Smooth muscle cell (in vitro differentiated cells): ENCODE measurements at regions not wholly inside any gene's neighbourhood (a gene's known extent, or its start where the extent isn't known, plus 50 kb on each side); places are given as distances from the start of the nearest gene placed in this dataset.

ENCODE experiments used
- DNase-seq: peaks from one replicate; lab custom pipeline; 2025; ENCODE audit not compliant: unreplicated experiment; lab: John Stamatoyannopoulos, UW
- H2AFZ ChIP-seq: fragments of 200-600 bp; sonication (generic); 2 replicates; pipeline ENCODE4 v1.6.0; 2016; ENCODE audit warnings: antibody characterized with exemption, low read depth, mild to moderate bottlenecking
- H3F3A ChIP-seq: fragments of 200-600 bp; sonication (generic); 2 replicates; pipeline ENCODE4 v1.6.0; 2017; ENCODE audit warnings: antibody characterized with exemption, low read depth
- H3K27ac ChIP-seq: fragments of 200-600 bp; sonication (generic); 2 replicates; pipeline ENCODE4 v1.5.1; 2016; ENCODE audit warnings: low read depth, mild to moderate bottlenecking
- H3K27me3 ChIP-seq: fragments of 200-600 bp; sonication (generic); 2 replicates; pipeline ENCODE4 v1.6.1; 2016; ENCODE audit warnings: low read depth, mild to moderate bottlenecking
- H3K36me3 ChIP-seq: fragments of 200-600 bp; sonication (generic); 2 replicates; pipeline ENCODE4 v1.5.1; 2016; ENCODE audit warnings: low read depth
- H3K4me1 ChIP-seq: fragments of 200-600 bp; sonication (generic); 2 replicates; pipeline ENCODE4 v1.5.1; 2016; ENCODE audit warnings: low read depth
- H3K4me2 ChIP-seq: fragments of 200-600 bp; sonication (generic); 2 replicates; pipeline ENCODE4 v1.6.0; 2016; ENCODE audit warnings: mild to moderate bottlenecking
- H3K4me3 ChIP-seq: fragments of 200-600 bp; sonication (generic); 2 replicates; pipeline ENCODE4 v1.5.1; 2016; ENCODE audit warnings: mild to moderate bottlenecking
- H3K79me2 ChIP-seq: fragments of 200-600 bp; sonication (generic); 2 replicates; pipeline ENCODE4 v1.6.0; 2016; ENCODE audit warnings: low read depth, mild to moderate bottlenecking
- H3K9ac ChIP-seq: fragments of 200-600 bp; sonication (generic); 2 replicates; pipeline ENCODE4 v1.6.0; 2016; ENCODE audit warnings: low read depth
- H3K9me3 ChIP-seq: fragments of 200-600 bp; sonication (generic); replicated peaks from 2 replicates; pipeline ENCODE4 v1.5.1; 2016; ENCODE audit warnings: low read depth
- H4K20me1 ChIP-seq: fragments of 200-600 bp; sonication (generic); 2 replicates; pipeline ENCODE4 v1.6.0; 2016; ENCODE audit warnings: low read depth
- WGBS: methylation state at CpG from one replicate; pipeline ENCODE4 v1.1.7; 2016; ENCODE audit warnings: low lambda C conversion rate; 5-methylcytosine and 5-hydroxymethylcytosine counted together
- TF ChIP-seq, protein P1 (sequence below): fragments of 200-600 bp; sonication (generic); IDR thresholded peaks from 2 replicates; pipeline ENCODE4 v1.5.1; 2017; ENCODE audit warnings: borderline replicate concordance, mild to moderate bottlenecking, antibody characterized with exemption; ENCODE audit not compliant: insufficient read depth, poor library complexity, severe bottlenecking

DNA sequence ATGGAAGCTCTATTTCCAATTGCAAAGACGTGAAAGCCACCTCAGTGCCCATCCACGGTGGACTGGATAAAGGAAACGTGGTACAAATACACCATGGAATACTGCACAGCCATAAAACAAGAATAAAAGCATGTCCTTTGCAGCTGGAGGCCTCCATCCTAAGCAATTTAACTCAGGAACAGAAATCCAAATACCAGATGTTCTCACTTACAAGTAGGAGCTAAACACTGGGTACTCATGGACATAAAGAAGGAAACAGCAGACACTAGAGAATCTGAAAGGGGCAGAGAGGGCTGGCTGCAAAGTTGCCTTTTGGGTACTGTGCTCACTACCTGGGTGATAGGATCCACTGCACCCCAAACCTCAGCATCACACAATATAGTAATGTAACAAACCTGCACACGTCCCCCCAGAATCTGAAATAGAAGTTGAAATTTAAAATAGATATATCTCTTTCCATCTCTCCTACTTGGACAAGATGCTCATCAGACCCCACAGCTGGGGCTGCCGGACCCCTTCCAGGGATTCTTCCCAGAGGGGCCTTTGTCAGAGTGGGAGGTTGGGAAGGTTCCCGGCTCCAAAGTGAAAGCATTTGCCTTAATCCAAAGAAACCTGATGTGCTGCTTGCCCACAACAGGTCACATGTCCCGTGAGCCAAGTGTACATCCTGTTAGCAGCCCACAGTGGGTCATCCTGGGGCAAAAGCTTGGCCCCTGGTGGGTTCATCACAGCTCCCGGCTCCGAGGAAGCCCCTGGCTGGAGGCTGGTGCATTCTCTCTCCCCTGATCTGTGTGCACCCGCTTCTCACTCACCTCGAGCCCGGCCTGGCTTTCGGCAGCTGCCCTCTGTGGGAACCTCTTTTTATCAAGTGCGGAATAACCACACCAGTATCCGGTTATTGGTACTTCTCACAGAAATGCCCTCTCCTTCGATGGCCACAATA lies 172.3 kb upstream of the PPP2R2D start:
- H3K79me2 ChIP-seq, result no peaks in the 10 kb centered on the region
- H3K9me3 ChIP-seq, result no peaks in the 10 kb centered on the region
- no peak overlapping the region for H3K4me2 ChIP-seq
- H4K20me1 ChIP-seq, result no peaks in the 10 kb centered on the region
- H3K4me1 ChIP-seq, result peaks cover 5% of the 10 kb centered on the region
- 84% methylated on average over 16 of the region's 16 CpGs for whole genome bisulfite sequencing
- H2AFZ ChIP-seq, result no peak overlapping the region
- TF ChIP-seq, protein P1, sequence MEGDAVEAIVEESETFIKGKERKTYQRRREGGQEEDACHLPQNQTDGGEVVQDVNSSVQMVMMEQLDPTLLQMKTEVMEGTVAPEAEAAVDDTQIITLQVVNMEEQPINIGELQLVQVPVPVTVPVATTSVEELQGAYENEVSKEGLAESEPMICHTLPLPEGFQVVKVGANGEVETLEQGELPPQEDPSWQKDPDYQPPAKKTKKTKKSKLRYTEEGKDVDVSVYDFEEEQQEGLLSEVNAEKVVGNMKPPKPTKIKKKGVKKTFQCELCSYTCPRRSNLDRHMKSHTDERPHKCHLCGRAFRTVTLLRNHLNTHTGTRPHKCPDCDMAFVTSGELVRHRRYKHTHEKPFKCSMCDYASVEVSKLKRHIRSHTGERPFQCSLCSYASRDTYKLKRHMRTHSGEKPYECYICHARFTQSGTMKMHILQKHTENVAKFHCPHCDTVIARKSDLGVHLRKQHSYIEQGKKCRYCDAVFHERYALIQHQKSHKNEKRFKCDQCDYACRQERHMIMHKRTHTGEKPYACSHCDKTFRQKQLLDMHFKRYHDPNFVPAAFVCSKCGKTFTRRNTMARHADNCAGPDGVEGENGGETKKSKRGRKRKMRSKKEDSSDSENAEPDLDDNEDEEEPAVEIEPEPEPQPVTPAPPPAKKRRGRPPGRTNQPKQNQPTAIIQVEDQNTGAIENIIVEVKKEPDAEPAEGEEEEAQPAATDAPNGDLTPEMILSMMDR, result no peak
- no peaks in the 10 kb centered on the region for H3F3A ChIP-seq
- no peak overlapping the region for H3K4me3 ChIP-seq
- H3K27me3 ChIP-seq, result peaks cover 2% of the 10 kb centered on the region
- no peak overlapping the region for H3K27ac ChIP-seq
- H3K9ac ChIP-seq, result no peak overlapping the region
- H3K36me3 ChIP-seq, result no peaks in the 10 kb centered on the region
- no peak for DNase-seq

DNA sequence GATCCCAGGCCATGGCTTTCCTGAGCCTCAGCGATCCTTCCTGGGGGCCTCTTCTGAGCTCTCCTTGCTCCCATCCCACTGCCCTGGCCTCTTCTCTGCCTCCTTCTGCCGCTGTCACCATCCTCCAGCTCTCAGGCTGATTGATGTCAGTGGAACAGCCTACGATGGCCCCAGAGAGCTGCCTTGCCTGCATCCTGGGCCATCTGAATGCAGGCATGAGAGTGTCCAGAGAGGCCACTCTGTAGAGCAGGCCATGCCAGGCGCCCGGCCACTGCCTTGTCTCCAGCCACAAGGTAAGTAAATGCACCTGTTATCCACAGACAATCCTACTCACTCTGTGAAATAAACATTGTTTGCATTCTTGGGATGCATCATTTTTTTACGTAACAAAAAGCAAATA lies 171.4 kb upstream of the PPP2R2D start:
- H3K79me2 ChIP-seq, result no peaks in the 10 kb centered on the region

DNA sequence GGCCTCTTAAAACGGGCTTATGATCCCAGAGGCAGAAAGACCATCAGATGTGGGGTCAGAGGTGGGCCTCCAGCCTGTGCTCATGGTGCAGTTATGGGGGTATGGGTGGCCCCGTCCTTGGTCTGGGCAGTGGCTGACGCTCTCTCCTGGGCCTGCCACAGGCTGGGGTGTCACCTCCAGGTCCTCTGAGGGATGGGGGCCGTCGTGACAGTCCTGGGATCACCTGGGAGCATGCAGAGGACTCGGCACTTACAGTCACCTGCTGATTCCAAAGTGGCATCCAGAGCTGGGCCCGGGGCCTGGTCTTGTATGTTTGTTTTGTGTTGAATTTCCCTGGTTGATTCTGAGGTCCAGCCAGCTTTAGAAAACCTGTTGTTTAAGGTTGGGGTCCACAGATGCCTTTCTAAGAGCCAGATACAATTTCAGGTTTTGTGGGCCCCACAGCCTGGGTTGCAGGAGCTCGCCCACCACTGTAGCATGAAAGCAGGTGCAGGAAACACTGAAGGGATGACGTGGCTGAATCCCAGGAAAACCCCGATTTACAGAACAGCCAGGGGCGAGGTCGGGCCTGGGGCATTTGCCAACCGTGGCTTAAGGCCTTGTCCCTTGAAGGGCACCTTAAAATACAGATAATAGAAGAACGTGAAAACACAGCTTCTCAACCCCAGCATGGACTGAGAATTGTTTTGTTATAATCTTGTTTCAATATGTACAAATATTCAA lies 170.7 kb upstream of the PPP2R2D start:
- Histone ChIP-seq H3K9ac (no peak overlapping the region), H3K27ac (no peak overlapping the region), H3K36me3 (no peaks in the 10 kb centered on the region), H3K27me3 (peaks cover 2% of the 10 kb centered on the region), H2AFZ (no peak overlapping the region), H3K4me1 (peaks cover 5% of the 10 kb centered on the region), H3F3A (no peaks in the 10 kb centered on the region), H3K4me3 (no peak overlapping the region), H4K20me1 (no peaks in the 10 kb centered on the region), H3K4me2 (no peak overlapping the region), H3K79me2 (no peaks in the 10 kb centered on the region), H3K9me3 (no peaks in the 10 kb centered on the region)
- WGBS, result 80% methylated on average over 14 of the region's 14 CpGs
- DNase-seq, result no peak
- TF ChIP-seq, protein P1, result no peak

More for the DNA sequence above, 171.4 kb upstream of the PPP2R2D start:
- Histone ChIP-seq H4K20me1 (no peaks in the 10 kb centered on the region), H3K27ac (no peak overlapping the region), H3K27me3 (peaks cover 2% of the 10 kb centered on the region), H3F3A (no peaks in the 10 kb centered on the region), H3K36me3 (no peaks in the 10 kb centered on the region), H2AFZ (no peak overlapping the region), H3K4me3 (no peak overlapping the region), H3K9me3 (no peaks in the 10 kb centered on the region), H3K4me1 (peaks cover 5% of the 10 kb centered on the region), H3K9ac (no peak overlapping the region), H3K4me2 (no peak overlapping the region)
- TF ChIP-seq, protein P1, result no peak
- 85% methylated on average over 6 of the region's 6 CpGs for WGBS
- DNase-seq, result no peak
